Kidney epithelial cell (primary cell): ENCODE measurements at regions not wholly inside any gene's neighbourhood (a gene's known extent, or its start where the extent isn't known, plus 50 kb on each side); places are given as distances from the start of the nearest gene placed in this dataset.

ENCODE experiments used
- DNase-seq: peaks from one replicate; pipeline ENCODE4 v3.0.0-alpha.2; 2010; ENCODE audit warnings: low read depth
- H3K27me3 ChIP-seq: 2 replicates; pipeline ENCODE4 v1.6.0; 2011; ENCODE audit warnings: low read length; ENCODE audit not compliant: control insufficient read depth, insufficient read depth
- H3K36me3 ChIP-seq: 2 replicates; pipeline ENCODE4 v1.5.1; 2011; ENCODE audit warnings: low read length; ENCODE audit not compliant: control insufficient read depth, insufficient read depth
- H3K4me3 ChIP-seq: 2 replicates; pipeline ENCODE4 v1.5.1; 2011; ENCODE audit warnings: low read depth, mild to moderate bottlenecking, control low read depth, low read length
- CTCF ChIP-seq: IDR thresholded peaks from 2 replicates; pipeline ENCODE4 v1.5.1; 2011; ENCODE audit warnings: mild to moderate bottlenecking, moderate library complexity, low read length, control low read depth, inconsistent platforms; ENCODE audit not compliant: insufficient read depth, poor library complexity, severe bottlenecking

DNA sequence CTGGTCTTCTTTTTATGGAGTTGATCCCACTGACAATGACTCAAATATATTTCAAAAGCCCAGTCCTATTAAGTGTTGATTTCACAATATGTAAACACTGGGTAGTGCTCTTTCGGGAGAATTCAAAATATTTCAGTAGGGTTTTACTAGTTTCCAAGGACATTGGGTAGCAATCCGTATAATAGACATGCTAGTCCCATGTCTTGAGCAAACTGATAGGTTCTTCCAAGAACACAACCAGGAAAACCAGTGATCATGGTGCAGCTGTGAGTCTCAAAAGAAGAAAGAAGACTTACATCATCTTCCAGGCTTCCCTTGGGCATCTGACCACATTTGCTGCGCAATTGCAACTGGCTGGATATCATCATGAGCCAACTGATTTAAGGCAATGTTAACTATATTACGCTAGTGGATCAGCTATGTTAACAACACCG lies 59.3 kb upstream of the APBB1IP start:
- Histone ChIP-seq H3K4me3 (no peak overlapping the region), H3K27me3 (no peaks in the 10 kb centered on the region), H3K36me3 (no peaks in the 10 kb centered on the region)
- TF ChIP-seq CTCF = no peak
- no peak for DNase-seq

- DNase-seq = no peak
- no peak for TF ChIP-seq CTCF
- no peak overlapping the region for H3K4me3 ChIP-seq
- H3K36me3 ChIP-seq = no peaks in the 10 kb centered on the region
- no peaks in the 10 kb centered on the region for H3K27me3 ChIP-seq
Observed at GRCh38 chr10:26380815-26381214, 57.3 kb upstream of the APBB1IP start.

DNA sequence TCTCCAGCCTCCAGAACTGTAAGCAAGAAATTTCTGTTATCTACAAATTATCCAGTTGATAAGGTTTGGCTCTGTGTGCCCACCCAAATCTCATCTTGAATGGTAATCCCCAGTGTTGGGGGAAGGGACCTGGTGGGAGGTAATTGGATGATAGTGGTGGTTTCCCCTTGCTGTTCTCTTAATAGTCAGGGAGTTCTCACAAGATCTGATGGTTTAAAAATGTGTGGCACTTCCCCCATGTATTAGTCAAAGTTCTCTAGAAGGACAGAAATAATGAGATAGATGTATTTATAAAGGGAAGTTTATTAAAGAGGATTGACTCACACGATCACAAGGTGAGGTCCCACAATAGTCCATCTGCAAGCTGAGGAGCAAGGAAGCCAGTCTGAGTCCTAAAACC lies 56.2 kb upstream of the APBB1IP start:
- H3K4me3 ChIP-seq = no peak overlapping the region
- DNase-seq = no peak
- no peaks in the 10 kb centered on the region for H3K36me3 ChIP-seq
- TF ChIP-seq CTCF = no peak
- no peaks in the 10 kb centered on the region for H3K27me3 ChIP-seq

DNA sequence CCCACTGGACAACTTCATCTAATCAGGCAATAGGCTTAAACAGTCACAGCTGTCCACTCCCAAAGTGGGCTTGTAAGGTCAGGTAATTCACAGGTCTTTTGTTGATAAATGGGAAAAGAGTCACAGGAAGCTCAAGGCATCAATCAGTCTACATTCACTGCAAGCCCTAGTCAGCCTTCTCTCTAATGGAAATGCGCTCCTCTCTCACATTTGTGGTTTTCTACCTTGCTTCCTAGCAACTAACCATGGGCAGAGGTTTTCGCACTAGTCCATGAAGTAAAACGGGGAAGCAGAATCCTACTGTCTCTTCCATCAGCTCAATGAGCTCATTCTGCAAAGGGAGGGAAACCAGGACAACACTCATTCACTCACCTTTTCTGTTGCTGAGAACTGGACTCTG lies 53.5 kb upstream of the APBB1IP start:
- no peak for DNase-seq
- Histone ChIP-seq H3K4me3 (no peak overlapping the region), H3K36me3 (no peaks in the 10 kb centered on the region), H3K27me3 (no peaks in the 10 kb centered on the region)
- TF ChIP-seq CTCF = no peak

- no peak for TF ChIP-seq CTCF
- Histone ChIP-seq H3K27me3 (no peaks in the 10 kb centered on the region), H3K36me3 (no peaks in the 10 kb centered on the region), H3K4me3 (no peak overlapping the region)
- no peak for DNase-seq
Observed at GRCh38 chr10:26385443-26385842, 52.7 kb upstream of the APBB1IP start.

GRCh38 chr10:26386781-26387180 lies 51.4 kb upstream of the APBB1IP start:
- TF ChIP-seq CTCF = no peak
- Histone ChIP-seq H3K36me3 (no peaks in the 10 kb centered on the region), H3K27me3 (peaks cover 4% of the 10 kb centered on the region), H3K4me3 (no peak overlapping the region)
- DNase-seq = no peak
